ENCODE measurements at regions not wholly inside any gene's neighbourhood (a gene's known extent, or its start where the extent isn't known, plus 50 kb on each side); places are given as distances from the start of the nearest gene placed in this dataset.

GRCh38 chr2:155525199-155525598 is 807.3 kb downstream of the NR4A2 start:
- H3K4me1 ChIP-seq (ENCODE audit: control insufficient read depth, insufficient read depth, low read length), result no peaks in the 10 kb centered on the region
- in situ Hi-C loops (cut with MboI; ENCODE audit: low sequenced_read_pairs) (no loop called here), intact Hi-C loops (cut with micrococcal nuclease) (no loop called here), dilution Hi-C loops (cut with HindIII; ENCODE audit: low sequenced_read_pairs, unreplicated experiment) (no loop called here)
- H2AK9ac ChIP-seq (replicated peaks; ENCODE audit: low read depth, low read length, poor library complexity), result no peak overlapping the region
- no peak overlapping the region for H3K4me2 ChIP-seq (ENCODE audit: low read depth, low read length)
- H2BK120ac ChIP-seq (ENCODE audit: low read depth, low read length), result no peak overlapping the region
- no peak overlapping the region for H4K91ac ChIP-seq (ENCODE audit: insufficient read depth, low read depth, low read length)
- H3K14ac ChIP-seq (replicated peaks; ENCODE audit: low read depth, low read length), result no peak overlapping the region
- ChIA-PET CTCF (no interaction called here), POLR2A (ENCODE audit: unreplicated experiment) (no interaction called here)
- DNase-seq, result no peak
- no TSS peak for BruUV-seq (replicated peaks)
- no peak overlapping the region for H2BK15ac ChIP-seq (ENCODE audit: low read depth, low read length)
- H3K27ac ChIP-seq (ENCODE audit: insufficient read depth, low read length), result no peak overlapping the region
- no peak overlapping the region for H3K9ac ChIP-seq (ENCODE audit: low read depth, low read length)
- TF ChIP-seq RAD21 (IDR thresholded peaks at IDR 0.05; ENCODE audit: low read length) (no peak), ELK1 (IDR thresholded peaks at IDR 0.05; ENCODE audit: borderline replicate concordance, low read depth, low read length) (no peak), CEBPB (IDR thresholded peaks at IDR 0.05; ENCODE audit: low read depth, low read length) (no peak), RCOR1 (IDR thresholded peaks at IDR 0.05; ENCODE audit: insufficient replicate concordance, low read length) (no peak), FOS (IDR thresholded peaks at IDR 0.05; ENCODE audit: low read depth, low read length) (no peak), BHLHE40 (IDR thresholded peaks at IDR 0.05; ENCODE audit: low read depth, low read length) (no peak), USF2 (IDR thresholded peaks at IDR 0.05; ENCODE audit: low read depth, low read length) (no peak), CHD1 (IDR thresholded peaks at IDR 0.05; ENCODE audit: low read depth, low read length) (no peak), SMC3 (IDR thresholded peaks at IDR 0.05; ENCODE audit: low read depth, low read length) (no peak), MAZ (IDR thresholded peaks at IDR 0.05; ENCODE audit: borderline replicate concordance, low read depth, low read length) (no peak), MXI1 (IDR thresholded peaks at IDR 0.05; ENCODE audit: borderline replicate concordance, low read depth, low read length) (no peak), POLR2A (IDR thresholded peaks at IDR 0.05; ENCODE audit: low read depth, low read length) (no peak), MAFK (IDR thresholded peaks at IDR 0.05; ENCODE audit: low read depth, low read length) (no peak), CTCF (conservative IDR thresholded peaks at IDR 0.05; ENCODE audit: low read depth, low read length) (no peak), NFE2L2 (IDR thresholded peaks at IDR 0.05; ENCODE audit: low read depth, low read length) (no peak), RFX5 (IDR thresholded peaks at IDR 0.05; ENCODE audit: low read depth, low read length) (no peak)
- no peaks in the 10 kb centered on the region for H3K9me1 ChIP-seq (ENCODE audit: insufficient read depth, low read length)
- H4K8ac ChIP-seq (ENCODE audit: low read depth in 2 of 2, low read length in 2 of 2), result no peak overlapping the region
- no peak overlapping the region for H2BK5ac ChIP-seq (ENCODE audit: low read depth, low read length, poor library complexity, severe bottlenecking)
- H3K18ac ChIP-seq (ENCODE audit: low read depth, low read length), result no peak overlapping the region
- H2AFZ ChIP-seq (replicated peaks; ENCODE audit: low read length, poor library complexity), result no peak overlapping the region
- H3K27me3 ChIP-seq (ENCODE audit: control insufficient read depth, insufficient read depth, low read length), result no peaks in the 10 kb centered on the region
- peaks cover 3% of the 10 kb centered on the region; the same call in 1 of the 2 replicates for H3K9me3 ChIP-seq (ENCODE audit: control insufficient read depth, insufficient read depth, low read length)
- H3K36me3 ChIP-seq (ENCODE audit: control insufficient read depth, insufficient read depth, low read length), result no peaks in the 10 kb centered on the region
- no peaks in the 10 kb centered on the region for H4K20me1 ChIP-seq (ENCODE audit: insufficient read depth, low read length)
- no CpG with 5 or more reads among the region's 4 CpGs for WGBS, 2 experiments (ENCODE audit: extremely low coverage in 2 of 2, insufficient read length in 1 of 2)
- no peak for ATAC-seq (ENCODE audit: low read depth)
- H3K56ac ChIP-seq (ENCODE audit: extremely low read depth, insufficient read depth, low read length), result no peak overlapping the region
- H2AK5ac ChIP-seq (ENCODE audit: low read depth, low read length), result no peak overlapping the region
- H3K23ac ChIP-seq (ENCODE audit: low read depth, low read length), result no peak overlapping the region
- no peak overlapping the region for H4K5ac ChIP-seq (ENCODE audit: low read depth, low read length)
- no peak overlapping the region for H3K4ac ChIP-seq (ENCODE audit: low read depth, low read length)
- no peak overlapping the region for H3K4me3 ChIP-seq (ENCODE audit: insufficient read depth, low read depth, low read length)
- no peaks in the 10 kb centered on the region for H3K79me1 ChIP-seq (ENCODE audit: low read depth in 1 of 2, low read length in 2 of 2)
- no peak overlapping the region for H2BK20ac ChIP-seq (ENCODE audit: low read depth, low read length)

Measured in IMR-90 (cell line).